Endothelial cell of umbilical vein (primary cell): ENCODE measurements at regions not wholly inside any gene's neighbourhood (a gene's known extent, or its start where the extent isn't known, plus 50 kb on each side); places are given as distances from the start of the nearest gene placed in this dataset.

Experiments used
- BruUV-seq: library from RNA; stranded (reverse); fragments of 400-500 nt; replicated peaks from 2 replicates; lab custom pipeline; 2021; lab: Mats Ljungman, UMichigan
- CTCF ChIA-PET: fragments of 300-600, 350-600 bp; sonication (Branson Sonifier 250); formaldehyde crosslinking; loops from one replicate; lab custom pipeline; 2021; ENCODE audit warnings: antibody characterized with exemption, inconsistent platforms; lab: Charles Lee
- POLR2A ChIA-PET: fragments of 300-600, 350-600 bp; sonication (Branson Sonifier 250); formaldehyde crosslinking; loops from one replicate; lab custom pipeline; 2021; ENCODE audit warnings: antibody characterized with exemption, inconsistent platforms; lab: Charles Lee
- DNase-seq: peaks from one replicate; pipeline ENCODE4 v3.0.0-alpha.2; 2011; ENCODE audit warnings: low read depth, low spot score
- FAIRE-seq: peaks from 2 replicates; lab custom pipeline; 2011; peaks lifted over from hg19 to GRCh38; lab: Jason Lieb, UNC
- H2AFZ ChIP-seq: 2 replicates; pipeline ENCODE4 v1.6.0; 2012; ENCODE audit warnings: low read depth, low read length, control low read depth, inconsistent platforms
- H3K27ac ChIP-seq: 2 replicates; pipeline ENCODE4 v1.5.1; 2011; ENCODE audit warnings: low read depth, mild to moderate bottlenecking, control low read depth, low read length, moderate library complexity; ENCODE audit not compliant: insufficient read depth
- H3K27me3 ChIP-seq, 2 experiments: 2 replicates each; pipeline versions ENCODE4 v1.6.0 to v1.6.1; 2011; ENCODE audit warnings: low read length in 2 of 2, mixed read lengths in 1 of 2; ENCODE audit not compliant: control insufficient read depth in 2 of 2, insufficient read depth in 2 of 2
- H3K36me3 ChIP-seq, 2 experiments: 2 replicates in 1 of 2; 3 replicates in 1 of 2; pipeline ENCODE4 v1.5.1; 2011; ENCODE audit warnings: low read length in 2 of 2, mild to moderate bottlenecking in 1 of 2, moderate library complexity in 1 of 2; ENCODE audit not compliant: control insufficient read depth in 2 of 2, insufficient read depth in 2 of 2; ENCODE audit errors: extremely low read depth in 1 of 2
- H3K4me1 ChIP-seq: 3 replicates; pipeline ENCODE4 v1.5.1; 2011; ENCODE audit warnings: mild to moderate bottlenecking, low read length; ENCODE audit not compliant: control insufficient read depth, insufficient read depth; ENCODE audit errors: extremely low read depth
- H3K4me2 ChIP-seq: 2 replicates; pipeline ENCODE4 v1.6.1; 2011; ENCODE audit warnings: low read length, control low read depth, mixed read lengths; ENCODE audit not compliant: insufficient read depth
- H3K4me3 ChIP-seq, 3 experiments: fragments of 200-600 bp in 1 of 3; sonication (generic), shearing (Covaris generic) in 1 of 3; replicated peaks in 1 of 3; 2 replicates each; pipeline ENCODE4 v1.5.1; 2011 to 2016; ENCODE audit warnings: control low read depth in 3 of 3, low read length in 3 of 3, mild to moderate bottlenecking in 2 of 3, inconsistent platforms in 1 of 3, low read depth in 1 of 3, moderate library complexity in 1 of 3; ENCODE audit not compliant: insufficient read depth in 1 of 3
- H3K79me2 ChIP-seq: 2 replicates; pipeline ENCODE4 v1.6.0; 2012; ENCODE audit warnings: low read length, inconsistent platforms; ENCODE audit not compliant: control insufficient read depth, insufficient read depth
- H3K9ac ChIP-seq: replicated peaks from 2 replicates; pipeline ENCODE3; 2011; ENCODE audit warnings: low read length, control low read depth; ENCODE audit not compliant: insufficient read depth; ENCODE audit errors: extremely low read depth
- H3K9me1 ChIP-seq: replicated peaks from 3 replicates; pipeline ENCODE4 v1.6.0; 2011; ENCODE audit warnings: mild to moderate bottlenecking, low read length; ENCODE audit not compliant: control insufficient read depth, insufficient read depth; ENCODE audit errors: extremely low read depth
- H3K9me3 ChIP-seq: replicated peaks from 2 replicates; pipeline ENCODE4 v1.5.1; 2012; ENCODE audit warnings: low read length, inconsistent platforms; ENCODE audit not compliant: control insufficient read depth, insufficient read depth
- H4K20me1 ChIP-seq: replicated peaks from 2 replicates; pipeline ENCODE3; 2011; ENCODE audit warnings: mild to moderate bottlenecking, low read length; ENCODE audit not compliant: control insufficient read depth, insufficient read depth; ENCODE audit errors: extremely low read depth
- EZH2 ChIP-seq: IDR thresholded peaks from 2 replicates; pipeline ENCODE4 v1.6.1; 2012; ENCODE audit warnings: borderline replicate concordance, low read depth, mild to moderate bottlenecking, moderate library complexity, low read length, inconsistent platforms; ENCODE audit not compliant: severe bottlenecking
- FOS ChIP-seq: IDR thresholded peaks from 2 replicates; pipeline ENCODE4 v1.6.1; 2011; ENCODE audit warnings: mild to moderate bottlenecking, low read length, moderate library complexity, borderline replicate concordance; ENCODE audit not compliant: insufficient read depth
- GATA2 ChIP-seq: IDR thresholded peaks from 2 replicates; pipeline ENCODE4 v1.7.0; 2011; ENCODE audit warnings: low read depth, mild to moderate bottlenecking, moderate library complexity, mixed read lengths, low read length; ENCODE audit not compliant: insufficient read length, insufficient read depth
- JUN ChIP-seq: IDR thresholded peaks from 2 replicates; pipeline ENCODE4 v1.6.1; 2011; ENCODE audit warnings: borderline replicate concordance, low read depth; ENCODE audit not compliant: insufficient read length, insufficient read depth
- MAX ChIP-seq: IDR thresholded peaks from 2 replicates; pipeline ENCODE4 v1.6.1; 2011; ENCODE audit not compliant: insufficient read depth, insufficient read length
- MYC ChIP-seq: IDR thresholded peaks from one replicate; pipeline ENCODE4 v1.6.1; 2011; ENCODE audit warnings: mild to moderate bottlenecking, low read depth, low read length
- POLR2A ChIP-seq: IDR thresholded peaks from 2 replicates; pipeline ENCODE4 v1.6.1; 2012; ENCODE audit warnings: low read depth, mild to moderate bottlenecking, control low read depth, low read length
- POLR2AphosphoS5 ChIP-seq: IDR thresholded peaks from 2 replicates; pipeline ENCODE4 v1.6.1; 2012; ENCODE audit warnings: low read depth, mild to moderate bottlenecking, control low read depth, low read length, moderate library complexity; ENCODE audit not compliant: insufficient read depth
- dilution Hi-C: fragments of 300-500 bp; cut with MboI; formaldehyde crosslinking; loops from one replicate; pipeline ENCODE4 v1.15.0; 2019; ENCODE audit warnings: low sequenced_read_pairs; ENCODE audit not compliant: extremely low pct_ligation_motif_present
- intact Hi-C: fragments of 100-400 bp; cut with micrococcal nuclease; formaldehyde crosslinking; loops from one replicate; pipeline ENCODE4 v1.10.0; 2022
- TF ChIP-seq, protein P1 (sequence below), 2 donors: IDR thresholded peaks; 1 replicate in 1 of 2; 2 replicates in 1 of 2; pipeline ENCODE4 v1.5.1; 2011; ENCODE audit warnings: low read length in 2 of 2, mild to moderate bottlenecking in 2 of 2, moderate library complexity in 2 of 2, control low read depth in 1 of 2, inconsistent platforms in 1 of 2, low read depth in 1 of 2; ENCODE audit not compliant: insufficient read depth in 1 of 2; ENCODE audit errors: extremely low read depth in 1 of 2

GRCh38 chr12:76706101-76706500, 57.8 kb upstream of the ZDHHC17 start:
- H3K36me3 ChIP-seq: no peaks in the 10 kb centered on the region
- no TSS peak for BruUV-seq
- no peak for DNase-seq
- no peak overlapping the region for H3K4me2 ChIP-seq
- no peaks in the 10 kb centered on the region for H3K9me3 ChIP-seq
- H3K79me2 ChIP-seq: no peaks in the 10 kb centered on the region
- CTCF ChIA-PET: interaction anchor here (1.0 kb wide), 1 partner anchor 18 kb away, joined by 4 read pairs; no protein-coding TSS in a partner anchor
- TF ChIP-seq JUN (no peak), GATA2 (no peak), FOS (no peak), POLR2A (no peak), EZH2 (no peak), MYC (no peak), POLR2AphosphoS5 (no peak), MAX (no peak)
- TF ChIP-seq, protein P1, sequence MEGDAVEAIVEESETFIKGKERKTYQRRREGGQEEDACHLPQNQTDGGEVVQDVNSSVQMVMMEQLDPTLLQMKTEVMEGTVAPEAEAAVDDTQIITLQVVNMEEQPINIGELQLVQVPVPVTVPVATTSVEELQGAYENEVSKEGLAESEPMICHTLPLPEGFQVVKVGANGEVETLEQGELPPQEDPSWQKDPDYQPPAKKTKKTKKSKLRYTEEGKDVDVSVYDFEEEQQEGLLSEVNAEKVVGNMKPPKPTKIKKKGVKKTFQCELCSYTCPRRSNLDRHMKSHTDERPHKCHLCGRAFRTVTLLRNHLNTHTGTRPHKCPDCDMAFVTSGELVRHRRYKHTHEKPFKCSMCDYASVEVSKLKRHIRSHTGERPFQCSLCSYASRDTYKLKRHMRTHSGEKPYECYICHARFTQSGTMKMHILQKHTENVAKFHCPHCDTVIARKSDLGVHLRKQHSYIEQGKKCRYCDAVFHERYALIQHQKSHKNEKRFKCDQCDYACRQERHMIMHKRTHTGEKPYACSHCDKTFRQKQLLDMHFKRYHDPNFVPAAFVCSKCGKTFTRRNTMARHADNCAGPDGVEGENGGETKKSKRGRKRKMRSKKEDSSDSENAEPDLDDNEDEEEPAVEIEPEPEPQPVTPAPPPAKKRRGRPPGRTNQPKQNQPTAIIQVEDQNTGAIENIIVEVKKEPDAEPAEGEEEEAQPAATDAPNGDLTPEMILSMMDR (IDR thresholded peaks at IDR 0.05; ENCODE audit: extremely low read depth in 1 of 2, insufficient read depth in 1 of 2, low read depth in 1 of 2, low read length in 2 of 2): no peak
- H4K20me1 ChIP-seq: no peaks in the 10 kb centered on the region
- dilution Hi-C loops (no loop called here), intact Hi-C loops (no loop called here)
- no peaks in the 10 kb centered on the region for H3K9me1 ChIP-seq
- no peak overlapping the region for H3K9ac ChIP-seq
- no peak for FAIRE-seq
- peaks cover 0 to 3% of the 10 kb centered on the region in 2 experiments for H3K27me3 ChIP-seq
- POLR2A ChIA-PET: no interaction called here
- no peak overlapping the region for H2AFZ ChIP-seq
- H3K4me1 ChIP-seq: no peaks in the 10 kb centered on the region
- H3K27ac ChIP-seq: no peak overlapping the region
- H3K4me3 ChIP-seq: no peak overlapping the region
